HCT116 (cell line): ENCODE measurements at regions not wholly inside any gene's neighbourhood (a gene's known extent, or its start where the extent isn't known, plus 50 kb on each side); places are given as distances from the start of the nearest gene placed in this dataset.

Experiments used
- ATAC-seq: fragments of 200-7000 bp; cut with Tn5 transposase; 2 replicates; pipeline ENCODE4 v1.9.1; 2020; ENCODE audit warnings: mild to moderate bottlenecking, moderate library complexity
- BruUV-seq: library from RNA; stranded (reverse); fragments of 400-500 nt; replicated peaks from 2 replicates; lab custom pipeline; 2021; lab: Mats Ljungman, UMichigan
- CTCF ChIA-PET: fragments of 300-600 bp; sonication (Branson Sonifier 250); formaldehyde crosslinking; loops from one replicate; lab custom pipeline; 2021; ENCODE audit warnings: antibody characterized with exemption; lab: Charles Lee
- POLR2A ChIA-PET: fragments of 300-600, 350-600 bp; sonication (Branson Sonifier 250); formaldehyde crosslinking; loops from one replicate; lab custom pipeline; 2021; ENCODE audit warnings: antibody characterized with exemption; lab: Charles Lee
- RAD21 ChIA-PET, 2 experiments: fragments of 300-600 bp; sonication (Branson Sonifier 250); formaldehyde crosslinking; loops; one replicate each; lab custom pipeline; 2023; ENCODE audit warnings: low total read pairs in 2 of 2; ENCODE audit not compliant: uncharacterized antibody in 2 of 2, unreplicated experiment in 2 of 2, low non-redundant PET in 1 of 2; lab: Charles Lee
- DNase-seq: peaks from one replicate; pipeline ENCODE4 v3.0.0-alpha.2; 2010; ENCODE audit warnings: low read depth, low spot score
- H2AFZ ChIP-seq: fragments of 200-600 bp; shearing (Covaris generic), sonication (generic); 2 replicates; pipeline ENCODE4 v1.6.1; 2017; ENCODE audit warnings: low read depth, mixed run types, mixed read lengths, antibody characterized with exemption, low read length; ENCODE audit not compliant: poor library complexity, severe bottlenecking
- H3K27ac ChIP-seq: 2 replicates; pipeline ENCODE4 v1.5.1; 2012; ENCODE audit warnings: low read depth, low read length
- H3K27me3 ChIP-seq: fragments of 200-600 bp; sonication (generic); 2 replicates; pipeline ENCODE4 v1.6.1; 2016; ENCODE audit warnings: mixed run types, low read length, mixed read lengths; ENCODE audit not compliant: insufficient read depth
- H3K36me3 ChIP-seq, 2 experiments: fragments of 200-500 bp in 1 of 2; fragments of 200-600 bp in 1 of 2; sonication (Bioruptor generic) in 1 of 2; sonication (generic) in 1 of 2; 2 replicates each; pipeline versions ENCODE4 v1.5.1 to v1.6.1; 2014 to 2016; ENCODE audit warnings: low read length in 2 of 2, inconsistent platforms in 1 of 2, mixed read lengths in 1 of 2, mixed run types in 1 of 2; ENCODE audit not compliant: insufficient read depth in 2 of 2, control insufficient read depth in 1 of 2
- H3K4me1 ChIP-seq, 2 experiments: fragments of 200-600 bp in 1 of 2; sonication (generic) in 1 of 2; 2 replicates each; pipeline versions ENCODE4 v1.5.1 to v1.6.1; 2012 to 2017; ENCODE audit warnings: low read length in 2 of 2, inconsistent platforms in 1 of 2, mild to moderate bottlenecking in 1 of 2, mixed read lengths in 1 of 2, mixed run types in 1 of 2, moderate library complexity in 1 of 2; ENCODE audit not compliant: insufficient read depth in 2 of 2, control insufficient read depth in 1 of 2
- H3K4me2 ChIP-seq: fragments of 200-600 bp; sonication (generic); 2 replicates; pipeline ENCODE4 v1.6.1; 2017; ENCODE audit warnings: mixed run types, low read length, mixed read lengths
- H3K4me3 ChIP-seq, 2 experiments: fragments of 200-600 bp in 1 of 2; sonication (generic) in 1 of 2; replicated peaks in 1 of 2; 2 replicates each; pipeline ENCODE4 v1.5.1; 2011 to 2016; ENCODE audit warnings: low read length in 2 of 2, control low read depth in 1 of 2, low read depth in 1 of 2, mild to moderate bottlenecking in 1 of 2, mixed read lengths in 1 of 2, mixed run types in 1 of 2
- H3K79me2 ChIP-seq: fragments of 200-600 bp; sonication (generic); 2 replicates; pipeline ENCODE4 v1.6.1; 2017; ENCODE audit warnings: mild to moderate bottlenecking, mixed run types, low read length, moderate library complexity, mixed read lengths; ENCODE audit not compliant: insufficient read depth
- H3K9ac ChIP-seq: fragments of 200-600 bp; sonication (generic); 2 replicates; pipeline ENCODE4 v1.6.1; 2016; ENCODE audit warnings: low read length, mixed read lengths
- H3K9me2 ChIP-seq: fragments of 200-600 bp; sonication (generic), shearing (Covaris generic); 2 replicates; pipeline ENCODE4 v1.6.1; 2017; ENCODE audit warnings: mixed run types, mild to moderate bottlenecking, moderate library complexity; ENCODE audit not compliant: insufficient read depth
- H3K9me3 ChIP-seq, 2 experiments: fragments of 200-500 bp in 1 of 2; fragments of 200-600 bp in 1 of 2; sonication (Bioruptor generic) in 1 of 2; sonication (generic) in 1 of 2; 2 replicates each; pipeline ENCODE4 v1.6.1; 2014 to 2017; ENCODE audit warnings: low read length in 2 of 2, mixed read lengths in 2 of 2, inconsistent platforms in 1 of 2, low read depth in 1 of 2, mild to moderate bottlenecking in 1 of 2, mixed run types in 1 of 2, moderate library complexity in 1 of 2; ENCODE audit not compliant: control insufficient read depth in 1 of 2, insufficient read depth in 1 of 2
- H4K20me1 ChIP-seq: fragments of 200-600 bp; sonication (generic), shearing (Covaris generic); 2 replicates; pipeline ENCODE4 v1.6.1; 2017; ENCODE audit warnings: mixed run types, mild to moderate bottlenecking, moderate library complexity; ENCODE audit not compliant: insufficient read depth
- ATF3 ChIP-seq: IDR thresholded peaks from 2 replicates; pipeline ENCODE4 v1.6.1; 2012
- CTCF ChIP-seq, 3 experiments: fragments of 200-600 bp in 1 of 3; sonication (generic) in 1 of 3; IDR thresholded peaks in 2 of 3; conservative IDR thresholded peaks in 1 of 3; 2 replicates each; pipeline ENCODE4 v1.5.1; 2012 to 2017; ENCODE audit warnings: low read depth in 2 of 3, low read length in 2 of 3, antibody characterized with exemption in 1 of 3, borderline replicate concordance in 1 of 3, control low read depth in 1 of 3, mild to moderate bottlenecking in 1 of 3, mixed read lengths in 1 of 3, mixed run types in 1 of 3, moderate library complexity in 1 of 3; ENCODE audit not compliant: insufficient read depth in 1 of 3
- EGR1 ChIP-seq: IDR thresholded peaks from 2 replicates; pipeline ENCODE4 v1.6.1; 2012; ENCODE audit warnings: low read depth
- EZH2 ChIP-seq: fragments of 200-600 bp; sonication (generic); IDR thresholded peaks from 2 replicates; pipeline ENCODE4 v1.6.1; 2017; ENCODE audit warnings: antibody characterized with exemption, mixed run types
- POLR2A ChIP-seq: IDR thresholded peaks from 2 replicates; pipeline ENCODE4 v1.7.0; 2011; ENCODE audit warnings: borderline replicate concordance; ENCODE audit not compliant: insufficient read depth, insufficient read length; ENCODE audit errors: extremely low read depth
- RAD21 ChIP-seq: IDR thresholded peaks from 2 replicates; pipeline ENCODE4 v1.6.1; 2012; ENCODE audit warnings: low read depth, mild to moderate bottlenecking
- SIN3A ChIP-seq: IDR thresholded peaks from 2 replicates; pipeline ENCODE4 v1.6.1; 2012; ENCODE audit warnings: low read depth
- intact Hi-C: fragments of 100-400 bp; cut with micrococcal nuclease; formaldehyde crosslinking; loops from 2 replicates; pipeline ENCODE4 v1.10.0; 2022

DNA sequence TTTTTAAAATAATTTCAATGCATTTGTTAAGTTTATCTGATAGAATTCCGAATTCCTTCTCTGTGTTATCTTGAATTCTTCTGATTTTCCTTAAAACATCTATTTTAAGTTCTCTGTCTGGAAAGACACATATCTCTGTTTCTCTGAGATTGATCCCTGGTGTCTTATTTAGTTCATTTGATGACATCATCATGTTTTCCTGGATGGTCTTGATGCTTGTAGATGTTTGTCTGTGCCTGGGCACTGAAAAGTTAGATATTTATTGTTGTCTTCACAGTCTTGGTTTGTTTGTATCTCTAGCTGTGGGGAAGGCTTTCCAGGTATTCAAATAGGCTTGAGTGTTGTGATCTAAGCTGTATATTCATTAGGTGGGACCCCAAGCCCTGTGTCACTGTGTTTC, 1028.8 kb downstream of the GLUD2 start:
- no peak overlapping the region for H3K27ac ChIP-seq

More for the DNA sequence above, 1028.8 kb downstream of the GLUD2 start:
- Histone ChIP-seq H2AFZ (no peak overlapping the region), H3K4me1 (no peaks in the 10 kb centered on the region), H3K4me2 (no peak overlapping the region), H3K9ac (no peak overlapping the region), H3K79me2 (no peaks in the 10 kb centered on the region), H4K20me1 (no peaks in the 10 kb centered on the region), H3K4me3 (no peak overlapping the region), H3K27me3 (no peaks in the 10 kb centered on the region), H3K36me3 (no peaks in the 10 kb centered on the region), H3K9me2 (no peaks in the 10 kb centered on the region), H3K9me3 (no peaks in the 10 kb centered on the region)
- TF ChIP-seq EZH2, result no peak
- TF ChIP-seq EGR1, result no peak
- no peak for TF ChIP-seq POLR2A
- no peak for TF ChIP-seq SIN3A
- TF ChIP-seq CTCF (IDR thresholded peaks at IDR 0.05 in 2 of 3, conservative IDR thresholded peaks at IDR 0.05 in 1 of 3; ENCODE audit: borderline replicate concordance in 1 of 3, insufficient read depth in 1 of 3, low read depth in 2 of 3, low read length in 2 of 3), result no peak
- TF ChIP-seq RAD21, result no peak
- TF ChIP-seq ATF3, result no peak
- DNase-seq (no peak), ATAC-seq (no peak)
- ChIA-PET CTCF (no interaction called here), POLR2A (no interaction called here), RAD21 (no interaction called here)
- no TSS peak for BruUV-seq
- intact Hi-C loops, result no loop called here
